Endothelial cell of umbilical vein (primary cell): ENCODE measurements at regions not wholly inside any gene's neighbourhood (a gene's known extent, or its start where the extent isn't known, plus 50 kb on each side); places are given as distances from the start of the nearest gene placed in this dataset.

Experiments used
- CTCF ChIP-seq, 2 donors: IDR thresholded peaks; 1 replicate in 1 of 2; 2 replicates in 1 of 2; pipeline ENCODE4 v1.5.1; 2011; ENCODE audit warnings: low read length in 2 of 2, mild to moderate bottlenecking in 2 of 2, moderate library complexity in 2 of 2, control low read depth in 1 of 2, inconsistent platforms in 1 of 2, low read depth in 1 of 2; ENCODE audit not compliant: insufficient read depth in 1 of 2; ENCODE audit errors: extremely low read depth in 1 of 2
- POLR2AphosphoS5 ChIP-seq: IDR thresholded peaks from 2 replicates; pipeline ENCODE4 v1.6.1; 2012; ENCODE audit warnings: low read depth, mild to moderate bottlenecking, control low read depth, low read length, moderate library complexity; ENCODE audit not compliant: insufficient read depth

- TF ChIP-seq CTCF (IDR thresholded peaks at IDR 0.05; ENCODE audit: extremely low read depth in 1 of 2, insufficient read depth in 1 of 2, low read depth in 1 of 2, low read length in 2 of 2), result no peak
- no peak for TF ChIP-seq POLR2AphosphoS5
Observed at GRCh38 chr2:209125291-209125690, 298.6 kb upstream of the MAP2 start.
